ENCODE measurements at regions not wholly inside any gene's neighbourhood (a gene's known extent, or its start where the extent isn't known, plus 50 kb on each side); places are given as distances from the start of the nearest gene placed in this dataset.

DNA sequence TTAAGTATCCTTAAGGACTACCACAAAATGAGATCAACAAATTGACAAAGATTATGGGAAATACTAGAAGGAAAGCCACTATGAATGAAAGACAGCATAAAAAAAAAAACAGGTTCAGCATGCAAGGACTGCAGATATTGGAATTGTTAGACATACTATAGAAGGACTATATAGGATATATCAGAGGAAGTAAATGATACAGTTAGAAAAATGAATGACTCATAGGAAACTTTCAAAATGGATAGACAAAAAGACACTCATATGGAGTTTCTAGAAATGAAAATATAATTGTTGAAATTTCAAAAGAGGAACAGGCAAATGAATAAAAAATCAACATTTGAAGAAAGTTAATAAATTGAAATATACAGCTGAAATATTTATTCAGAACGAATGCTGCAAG lies 180.6 kb downstream of the PLK2 start:
- TF ChIP-seq CTCF (IDR thresholded peaks at IDR 0.05) (no peak), EZH2 (IDR thresholded peaks at IDR 0.05) (no peak)
